SK-N-DZ (cell line): ENCODE measurements at regions not wholly inside any gene's neighbourhood (a gene's known extent, or its start where the extent isn't known, plus 50 kb on each side); places are given as distances from the start of the nearest gene placed in this dataset.
A peak's percentile ranks its signal among the peaks of the same experiment; 100 is the strongest.

Source experiments
- DNase-seq: peaks from one replicate; pipeline ENCODE4 v3.0.0-alpha.2; 2015; ENCODE audit warnings: low spot score

DNA sequence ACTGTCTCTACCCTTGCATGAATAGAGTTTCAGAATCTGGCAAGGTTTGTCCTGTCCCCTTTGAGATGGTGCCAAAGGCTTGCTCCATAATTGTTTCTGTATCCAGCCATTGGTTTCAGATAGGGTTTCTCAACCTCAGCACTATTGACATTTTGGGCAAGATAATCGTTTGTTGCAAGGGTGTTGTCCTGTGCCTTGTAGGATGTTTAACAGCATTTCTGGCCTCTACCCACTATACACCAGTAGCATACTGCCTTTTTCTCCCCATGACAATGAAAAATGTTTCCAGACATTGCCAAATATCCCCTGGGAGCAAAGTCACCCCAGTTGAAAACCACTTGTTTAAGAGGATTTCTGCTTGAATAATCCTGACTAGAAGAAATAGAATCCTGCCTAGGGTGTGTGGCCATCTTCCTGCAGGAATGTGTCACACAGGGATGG, 126.8 kb downstream of the CDC42EP3 start:
- no peak for DNase-seq

DNA sequence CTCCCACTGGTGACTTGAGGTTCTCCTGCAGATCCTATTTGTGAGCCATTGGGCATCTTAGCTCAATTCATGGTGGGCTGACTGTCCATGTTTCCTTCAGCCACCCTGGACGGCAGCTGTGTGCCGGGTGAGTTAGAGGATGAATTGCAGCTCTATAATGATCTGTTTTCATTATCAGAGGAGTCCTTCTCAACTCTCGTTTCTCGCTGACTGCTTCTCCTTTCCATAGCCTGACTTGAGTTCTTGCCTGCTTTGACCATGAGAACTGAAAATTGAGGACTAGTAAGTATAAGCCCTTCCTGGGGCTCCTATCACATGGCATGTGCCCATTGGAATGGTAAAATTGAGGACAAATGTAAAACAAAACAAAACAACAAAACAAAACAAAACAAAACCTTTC, 121.8 kb downstream of the CDC42EP3 start:
- DNase-seq, result no peak

DNA sequence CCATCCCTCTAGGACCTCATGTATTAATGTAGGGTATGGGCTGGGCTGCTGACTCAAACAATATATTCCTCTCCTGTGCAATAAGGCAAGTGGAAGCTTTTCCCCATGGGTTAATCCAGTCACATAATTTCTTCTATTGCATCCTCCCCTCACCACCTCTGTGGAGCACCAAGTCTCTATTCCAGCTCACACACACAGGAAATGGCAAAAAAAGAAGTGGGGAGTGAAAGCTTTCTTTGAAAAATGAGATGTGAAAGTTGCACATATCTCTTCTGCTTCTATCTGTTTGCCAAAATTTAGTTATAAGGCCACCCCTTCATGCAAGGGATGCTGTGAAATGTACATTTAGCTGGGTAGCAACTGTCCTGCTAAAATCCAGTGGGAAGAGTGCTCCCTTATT, 121.3 kb downstream of the CDC42EP3 start:
- DNase-seq, result no peak

DNA sequence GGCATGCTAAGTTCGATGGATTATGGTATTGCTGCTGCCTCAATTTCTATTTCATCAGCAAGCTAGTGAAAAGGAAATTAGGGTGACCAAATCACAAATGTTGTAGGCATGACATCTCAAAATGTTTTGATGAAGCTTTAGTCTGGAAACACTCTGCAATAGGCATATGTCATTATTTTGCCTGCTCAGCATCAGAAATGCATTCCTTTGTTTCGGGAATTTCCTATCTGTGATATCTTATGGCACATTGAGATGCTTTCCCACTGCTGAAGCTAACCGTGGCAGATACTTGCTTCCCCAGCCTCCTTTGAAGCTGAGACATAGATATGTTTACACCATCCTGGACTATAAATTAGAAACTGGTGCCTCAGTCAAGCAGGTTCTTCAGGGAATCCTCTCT, 119.7 kb downstream of the CDC42EP3 start:
- DNase-seq, result no peak

DNA sequence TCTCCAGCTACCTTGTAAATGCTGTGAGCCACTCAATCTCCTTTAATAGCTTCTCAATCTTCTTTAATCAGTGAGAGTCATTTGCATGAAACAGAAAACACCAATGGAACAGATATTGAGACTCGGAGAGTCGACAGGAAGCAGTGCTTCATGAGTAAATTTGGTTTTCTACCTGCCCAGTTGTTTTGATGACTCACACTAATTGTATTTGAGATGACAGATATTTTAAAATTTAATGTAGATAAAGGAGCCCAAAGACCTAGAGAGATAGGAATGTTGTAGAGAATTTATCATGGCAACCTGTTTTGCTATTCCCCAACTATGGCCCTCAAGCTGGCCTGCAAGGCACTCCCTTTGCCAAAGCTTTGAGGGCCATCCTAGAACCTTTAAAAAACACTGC, 119.1 kb downstream of the CDC42EP3 start:
- no peak for DNase-seq

DNA sequence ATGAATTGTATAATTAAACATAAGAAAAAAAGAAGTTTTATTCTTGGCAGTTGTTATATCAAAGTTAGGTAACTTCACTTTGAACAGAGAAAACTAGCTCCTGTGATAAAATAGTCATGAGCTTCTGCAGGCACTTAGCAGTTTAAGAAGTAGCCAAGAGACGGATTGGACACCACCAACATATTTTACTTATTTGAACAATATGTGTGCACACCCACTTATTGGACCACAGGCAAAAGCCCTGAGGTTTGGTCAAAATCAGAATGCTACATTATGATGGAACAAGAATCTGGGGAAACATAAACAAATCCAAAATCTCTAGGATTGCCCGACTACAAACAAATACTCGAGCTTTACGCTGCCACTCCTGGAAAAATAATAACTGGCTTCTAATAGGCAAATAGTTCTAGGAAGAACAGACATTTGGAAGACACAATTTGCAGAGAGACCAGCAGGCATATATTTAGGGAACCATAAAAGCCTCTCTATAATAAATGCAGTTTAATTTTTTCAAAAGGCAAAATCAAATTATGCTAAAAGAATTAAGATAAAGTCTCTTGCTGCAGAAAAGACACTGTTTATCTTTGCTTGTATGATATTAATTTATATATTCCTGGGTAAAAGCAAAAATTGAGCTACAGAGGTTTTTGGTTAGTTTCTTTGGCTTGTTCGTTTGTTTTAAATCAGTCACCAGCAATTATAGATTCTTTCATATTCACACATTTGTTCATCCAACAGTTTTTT, 117.9 kb downstream of the CDC42EP3 start:
- DNase-seq, result no peak

DNA sequence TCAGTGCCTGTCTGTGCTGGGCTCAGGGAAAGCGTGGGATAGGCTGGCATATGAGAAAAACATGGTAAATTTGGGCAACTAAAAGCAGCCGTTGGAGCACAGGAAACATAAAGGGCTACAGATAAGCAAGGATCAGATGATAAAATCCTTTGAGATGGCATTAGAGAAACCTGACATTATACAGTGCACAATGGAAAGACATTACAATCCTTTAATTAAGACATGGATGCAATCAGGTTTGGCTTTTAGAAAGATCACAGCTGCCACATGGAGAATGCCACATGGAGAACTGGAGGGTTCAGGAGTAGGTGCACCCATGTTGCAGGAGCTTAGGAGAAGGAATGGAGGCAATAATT, 117.3 kb downstream of the CDC42EP3 start:
- peak; percentile 91 for DNase-seq

DNA sequence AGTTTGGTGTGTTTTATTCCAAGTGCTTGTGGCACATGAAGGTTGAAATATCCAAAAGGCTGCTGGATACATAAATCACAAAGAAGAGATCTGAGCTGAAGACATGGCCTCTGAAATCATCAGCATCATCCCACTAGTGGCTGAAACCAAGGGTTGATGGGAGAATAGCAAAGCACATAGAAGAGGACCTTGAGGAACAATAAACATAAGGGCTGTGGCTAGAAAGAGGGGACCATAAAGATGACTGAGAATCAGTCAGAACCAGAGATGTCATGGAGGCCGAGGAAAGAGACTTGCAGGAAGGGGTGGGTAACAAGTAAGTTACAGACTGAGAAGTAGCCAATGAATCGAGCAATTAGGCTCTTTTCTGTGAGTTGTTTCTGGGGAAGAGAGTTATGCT, 116.8 kb downstream of the CDC42EP3 start:
- DNase-seq, result no peak

DNA sequence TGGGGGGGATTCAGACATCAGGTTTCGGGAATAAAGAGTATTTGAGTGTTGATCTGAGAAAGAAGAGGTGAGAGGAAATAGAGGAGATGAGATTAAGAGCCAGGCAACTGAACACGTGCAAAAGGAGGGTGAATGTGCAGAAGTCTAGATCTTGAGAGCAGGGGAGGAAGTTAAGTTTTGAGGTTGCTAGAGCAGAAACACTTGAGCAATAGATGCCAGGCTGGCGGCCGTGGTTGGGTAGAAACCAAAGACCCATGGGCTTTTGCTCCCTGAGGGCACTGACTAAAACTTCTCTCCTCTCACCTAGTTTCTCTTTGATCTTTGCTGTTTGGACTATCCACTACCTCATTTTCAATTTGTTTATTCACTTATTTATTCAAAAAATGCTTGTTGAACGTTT, 116.0 kb downstream of the CDC42EP3 start:
- DNase-seq, result no peak

DNA sequence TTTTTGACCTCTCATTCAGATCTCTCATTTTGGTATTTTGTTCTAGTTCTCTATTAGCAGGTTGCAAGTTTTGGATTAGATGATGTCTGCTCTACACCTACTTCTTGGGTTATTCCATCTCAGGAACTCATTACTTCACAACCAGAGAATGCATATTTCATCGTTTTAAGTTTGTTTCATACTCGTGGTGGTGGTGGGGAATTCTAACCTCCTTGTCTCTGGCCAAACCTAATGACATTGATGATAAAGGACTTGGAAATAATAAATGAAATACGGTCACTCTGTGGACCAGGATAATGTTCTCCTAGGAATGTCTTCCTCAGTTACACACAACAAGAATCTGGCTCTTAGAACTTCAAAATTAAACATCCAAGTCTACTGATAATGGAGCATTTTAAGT, 115.2 kb downstream of the CDC42EP3 start:
- no peak for DNase-seq

DNA sequence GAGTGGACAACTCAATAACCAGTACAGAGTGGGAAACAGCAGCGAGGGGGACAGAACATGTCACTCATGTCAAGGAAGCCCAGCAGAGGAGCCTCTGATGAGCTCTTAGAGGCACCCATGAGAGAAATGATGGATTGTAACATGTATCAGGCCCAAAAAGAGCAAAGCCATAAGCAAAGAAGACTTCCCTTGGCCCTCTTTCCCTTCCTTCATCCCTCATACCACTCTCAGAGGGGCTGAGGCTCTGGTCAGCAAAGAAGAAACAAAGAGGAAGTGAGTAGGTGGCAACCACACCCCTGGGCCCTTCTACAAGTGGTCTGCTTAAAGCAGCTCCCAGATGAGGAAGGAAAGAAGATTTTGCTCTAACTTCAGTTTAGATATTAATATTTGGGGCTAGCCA, 112.8 kb downstream of the CDC42EP3 start:
- DNase-seq, result no peak

DNA sequence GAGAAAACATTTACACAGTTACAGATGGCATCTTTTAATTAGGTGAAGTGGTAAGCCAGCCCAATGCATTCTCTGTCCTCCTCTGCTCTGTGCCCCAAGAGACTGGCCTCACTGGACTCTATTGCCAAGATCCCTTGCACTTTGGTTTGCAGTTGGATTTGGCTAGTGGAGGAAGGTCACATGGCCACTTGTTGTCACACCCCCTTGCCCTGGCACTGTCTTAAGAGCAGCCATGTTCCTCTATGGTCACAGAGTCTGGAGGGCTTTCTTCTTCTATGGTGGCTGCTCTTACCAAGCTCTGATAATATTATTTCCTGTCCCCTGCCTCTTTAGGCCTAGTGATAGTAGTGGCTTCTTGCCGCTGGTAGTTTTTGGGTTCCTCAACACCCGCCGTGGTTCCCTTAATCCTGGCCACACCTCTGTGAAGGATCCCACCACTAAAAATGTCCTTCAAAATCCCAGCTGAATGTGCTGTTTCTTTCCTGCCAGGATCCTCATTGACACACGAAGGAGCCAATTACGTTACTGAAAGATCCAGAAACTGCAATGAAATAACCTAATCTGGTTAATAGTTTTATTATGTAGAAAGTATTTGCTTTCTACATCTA, 111.1 kb downstream of the CDC42EP3 start:
- DNase-seq, result no peak

DNA sequence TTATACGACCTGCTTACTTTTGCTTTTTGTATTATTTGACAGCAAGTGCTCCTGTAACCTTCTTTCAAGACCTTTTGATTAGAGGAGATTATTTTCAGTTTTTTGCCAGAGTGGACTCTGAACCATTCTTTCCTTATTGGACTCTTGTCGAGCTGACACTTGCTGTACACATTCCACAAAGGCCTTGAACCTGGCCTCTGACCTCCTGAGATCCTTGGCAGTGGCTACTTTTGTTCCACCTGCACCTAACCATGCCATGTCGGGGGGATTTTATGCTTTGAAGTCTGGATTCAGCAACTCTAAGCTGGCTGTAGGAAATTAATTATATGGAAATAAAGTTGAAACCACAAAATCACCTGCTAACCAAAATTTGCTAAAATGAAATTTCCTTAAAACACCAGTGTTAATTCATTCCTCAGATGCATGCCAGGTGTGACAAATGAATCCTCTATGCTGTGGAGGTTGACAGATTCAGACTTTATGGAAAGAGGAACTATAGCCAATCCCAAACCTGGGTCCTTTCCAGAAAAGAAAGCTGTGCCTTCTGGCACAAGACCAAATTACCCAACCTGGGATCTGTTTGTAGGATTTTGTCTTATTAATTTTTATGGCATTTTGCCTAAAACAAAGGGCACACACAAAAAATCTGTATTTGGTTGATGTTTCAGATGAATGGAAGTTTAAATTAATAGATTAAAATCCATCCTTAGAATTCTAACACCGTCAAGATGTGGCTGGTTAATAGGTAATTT, 110.4 kb downstream of the CDC42EP3 start:
- no peak for DNase-seq

DNA sequence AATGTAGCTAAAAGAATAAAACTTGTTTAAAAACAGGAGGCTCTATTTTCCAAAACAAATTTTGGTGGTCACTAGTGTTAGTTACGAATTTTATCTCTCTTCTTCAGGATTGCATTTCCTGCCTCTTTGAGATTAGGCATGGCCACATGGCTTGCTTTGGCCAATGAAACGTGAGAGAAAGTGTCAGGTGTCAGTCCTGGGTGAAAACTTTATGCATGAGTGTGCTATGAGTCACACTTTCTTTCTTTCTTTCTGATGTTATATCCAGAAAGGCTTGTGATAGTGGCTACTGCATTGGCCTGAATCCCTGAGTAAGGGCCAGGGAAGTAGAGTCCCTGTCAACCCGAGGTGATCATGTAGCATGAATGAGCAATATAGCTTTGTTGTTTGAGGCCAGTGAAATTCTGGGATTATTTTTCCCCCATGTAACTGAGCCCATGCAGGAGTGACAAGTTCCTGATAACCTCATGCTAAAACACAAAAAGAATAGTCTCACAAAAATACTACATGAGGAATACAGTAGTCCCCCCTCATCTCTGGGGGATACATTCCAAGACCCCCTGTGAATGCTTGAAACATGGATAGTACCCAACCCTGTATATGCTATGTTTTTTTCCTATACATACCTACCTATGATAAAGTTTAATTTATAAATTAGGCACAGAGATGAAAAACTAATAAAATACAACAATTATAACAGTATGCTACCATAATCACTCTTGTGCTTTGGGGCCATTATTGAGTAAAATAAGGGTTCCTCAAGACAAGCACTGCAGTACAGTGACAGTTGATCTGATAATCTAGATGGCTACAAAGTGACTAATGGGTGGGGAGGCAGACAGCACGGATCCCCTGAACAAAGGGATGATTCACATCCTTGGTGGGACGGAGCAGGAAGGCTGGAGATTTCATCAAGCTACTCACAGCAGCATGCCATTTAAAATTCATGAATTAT, 109.5 kb downstream of the CDC42EP3 start:
- peak; percentile 30 for DNase-seq

DNA sequence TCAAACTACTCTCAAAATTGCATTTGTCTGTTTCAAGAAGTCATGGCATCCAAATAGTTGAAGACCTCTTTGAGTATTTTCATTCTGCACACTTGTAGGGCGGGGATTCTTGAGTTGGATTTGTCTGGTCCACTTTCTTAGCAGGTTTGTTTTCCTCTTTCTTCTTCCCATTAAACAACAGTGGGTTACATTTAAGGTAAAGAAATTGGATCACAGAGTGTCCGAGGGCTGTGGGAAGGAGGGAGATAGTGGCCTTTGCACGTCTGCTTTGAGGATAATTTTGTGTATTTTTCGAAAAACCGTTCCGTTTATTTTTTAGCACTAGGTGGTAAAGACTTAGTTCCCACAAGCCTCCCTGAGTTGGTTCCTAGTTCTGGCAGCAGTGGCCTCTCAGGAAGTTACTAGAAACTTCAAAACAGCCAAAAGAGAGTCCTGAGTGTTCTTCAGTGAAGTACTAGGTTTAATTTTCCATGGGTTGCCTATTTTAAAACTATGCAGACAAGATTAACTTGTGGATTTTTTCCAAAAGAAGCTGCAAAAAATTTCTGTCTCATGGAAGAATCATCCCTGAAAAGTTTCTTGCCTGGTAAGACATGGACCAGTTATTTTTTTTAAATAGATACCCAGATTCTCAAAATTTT, 107.9 kb downstream of the CDC42EP3 start:
- no peak for DNase-seq

DNA sequence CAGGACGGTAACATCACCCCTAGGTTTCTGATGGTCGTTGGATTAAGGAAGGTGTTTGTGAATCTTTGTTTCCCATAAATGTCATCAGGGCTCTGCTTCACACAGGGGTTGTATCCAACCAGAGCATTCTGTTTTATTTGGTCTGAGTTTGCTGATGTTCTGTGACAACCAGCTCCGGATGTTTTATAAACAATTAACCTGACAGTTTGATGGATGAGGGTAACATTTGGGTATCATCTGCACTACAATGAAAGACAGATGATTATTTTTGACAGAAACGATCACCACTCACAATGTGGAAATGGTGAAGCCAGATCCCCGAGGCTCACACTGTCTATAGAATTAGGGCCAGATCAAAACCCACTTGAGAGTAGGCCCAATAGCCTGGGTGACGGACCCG, 107.1 kb downstream of the CDC42EP3 start:
- peak; percentile 34 for DNase-seq

DNA sequence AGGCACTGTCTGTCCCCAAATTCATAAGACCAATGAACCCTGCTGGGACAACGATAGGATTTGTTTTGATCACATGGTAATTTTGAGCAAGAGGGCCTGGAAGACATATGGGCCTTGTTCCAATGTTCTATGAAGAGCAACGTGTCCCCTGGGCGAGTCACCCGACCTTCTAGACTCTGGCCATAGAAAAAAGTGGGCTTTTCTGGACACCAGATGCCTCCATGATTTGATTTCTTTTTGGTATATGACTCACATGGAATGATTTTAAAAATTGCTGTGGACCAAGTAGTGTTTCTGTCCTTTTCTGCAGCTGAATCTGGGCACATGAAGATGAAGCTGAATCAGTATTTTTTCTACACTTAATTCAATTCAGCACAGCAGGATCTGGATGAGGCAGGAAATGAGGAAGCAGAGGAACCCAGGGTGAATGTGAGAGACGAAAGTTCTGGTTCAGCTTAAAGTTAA, 104.9 kb downstream of the CDC42EP3 start:
- no peak for DNase-seq

DNA sequence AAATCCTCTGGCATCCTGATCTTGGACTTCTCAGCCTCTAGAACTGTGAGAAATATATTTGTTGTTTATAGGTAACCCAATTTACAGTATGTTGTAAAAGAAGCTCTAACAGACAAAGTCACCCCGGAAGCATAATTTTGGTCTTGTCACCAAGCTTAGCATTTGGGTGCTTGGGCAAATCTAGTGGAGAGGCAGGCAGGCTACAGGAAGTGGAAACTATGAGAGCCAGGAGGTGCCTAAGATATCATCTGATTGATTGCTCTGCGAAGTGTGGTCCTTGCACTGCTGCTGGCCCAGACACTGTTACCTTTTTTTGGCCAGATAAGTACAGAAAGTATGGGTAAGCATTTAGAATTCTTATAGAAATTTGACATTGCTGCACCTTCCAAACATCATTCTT, 102.9 kb downstream of the CDC42EP3 start:
- DNase-seq, result no peak

DNA sequence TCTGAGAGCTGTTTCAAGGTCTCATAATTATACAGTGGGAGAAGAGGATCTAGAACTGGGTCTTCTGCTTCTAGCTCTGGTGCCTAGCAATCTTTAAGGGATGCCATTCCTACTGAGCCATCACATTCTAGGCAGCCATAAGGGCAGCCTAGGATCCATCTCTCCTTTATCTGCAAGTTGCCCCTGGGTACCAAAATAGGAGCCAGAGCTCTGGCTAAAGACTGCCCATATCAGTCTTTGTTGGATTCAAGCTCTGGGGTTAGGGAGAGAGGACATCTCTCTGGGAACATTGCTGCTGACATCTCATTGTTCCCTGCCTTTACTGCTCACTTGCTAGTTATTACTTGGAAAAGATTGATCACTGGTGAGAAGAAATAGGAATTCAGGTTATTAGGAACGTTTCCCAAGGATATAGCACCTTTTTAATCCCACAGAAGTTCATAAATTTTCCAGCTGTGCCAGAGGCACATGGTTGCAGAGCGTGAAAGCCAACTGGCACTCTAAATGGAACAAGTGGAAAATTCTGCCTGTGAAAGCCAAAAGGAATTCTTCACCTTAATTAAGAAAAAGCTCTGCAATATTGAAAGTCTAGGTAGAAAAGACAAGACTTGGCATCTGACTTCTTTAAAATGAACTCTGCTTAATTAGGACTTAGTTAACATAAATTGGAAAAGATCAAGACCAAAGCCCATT, 102.2 kb downstream of the CDC42EP3 start:
- no peak for DNase-seq

DNA sequence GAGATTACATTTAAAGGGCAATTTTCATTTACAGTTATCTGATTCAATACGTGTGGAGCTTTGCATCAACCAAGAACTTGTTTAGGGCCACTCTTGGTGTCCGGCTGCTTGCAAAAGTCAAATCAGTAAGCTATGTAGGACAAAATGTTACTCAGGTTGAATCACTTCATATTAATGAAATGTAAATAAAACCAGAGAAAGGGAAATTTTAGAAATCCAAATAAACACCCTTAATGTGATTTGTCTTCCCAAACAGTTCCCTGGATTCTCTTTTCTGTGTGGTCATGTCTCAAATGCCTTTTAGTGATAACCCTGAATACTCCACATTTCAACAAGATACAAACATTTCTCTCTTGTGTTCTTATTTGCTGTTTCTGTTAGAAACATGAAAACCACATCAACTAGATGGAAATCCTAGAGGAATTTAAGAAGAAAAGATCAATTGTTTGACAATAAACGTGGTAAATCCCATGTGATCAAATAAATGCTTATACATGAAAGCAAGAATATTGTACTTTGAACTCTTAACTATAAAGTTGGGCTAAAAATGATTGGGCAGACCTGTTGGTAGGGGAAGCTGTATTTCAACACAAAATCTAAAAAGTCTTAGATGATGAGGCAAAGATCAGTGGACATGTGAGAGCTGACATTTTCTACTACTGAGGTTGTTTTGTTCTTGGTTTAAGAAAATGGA, 101.3 kb downstream of the CDC42EP3 start:
- DNase-seq, result no peak
